Glutamatergic neuron (in vitro differentiated cells): ENCODE measurements at regions not wholly inside any gene's neighbourhood (a gene's known extent, or its start where the extent isn't known, plus 50 kb on each side); places are given as distances from the start of the nearest gene placed in this dataset.

Source experiments
- DNase-seq: peaks from one replicate; pipeline ENCODE4 v3.0.0; 2022
- H3K27ac Mint-ChIP-seq: one replicate; pipeline ENCODE4 v1.8.0; 2020; ENCODE audit warnings: mild to moderate bottlenecking, mixed read lengths, inconsistent platforms; ENCODE audit not compliant: unreplicated experiment
- H3K27me3 Mint-ChIP-seq: one replicate; pipeline ENCODE4 v1.8.0; 2020; ENCODE audit warnings: mild to moderate bottlenecking, moderate library complexity, mixed read lengths, inconsistent platforms; ENCODE audit not compliant: unreplicated experiment
- H3K36me3 Mint-ChIP-seq: one replicate; pipeline ENCODE4 v1.8.0; 2020; ENCODE audit warnings: mild to moderate bottlenecking, mixed read lengths, inconsistent platforms; ENCODE audit not compliant: unreplicated experiment
- H3K4me1 Mint-ChIP-seq: one replicate; pipeline ENCODE4 v1.8.0; 2020; ENCODE audit warnings: mild to moderate bottlenecking, low read depth, mixed read lengths, inconsistent platforms; ENCODE audit not compliant: unreplicated experiment
- H3K4me3 Mint-ChIP-seq: one replicate; pipeline ENCODE4 v1.8.0; 2020; ENCODE audit warnings: mild to moderate bottlenecking, mixed read lengths, inconsistent platforms; ENCODE audit not compliant: unreplicated experiment
- H3K9me3 Mint-ChIP-seq: one replicate; pipeline ENCODE4 v1.8.0; 2020; ENCODE audit warnings: mild to moderate bottlenecking, moderate library complexity, mixed read lengths, inconsistent platforms; ENCODE audit not compliant: unreplicated experiment
- CTCF ChIP-seq: fragments of 200-600 bp; sonication (generic); IDR thresholded peaks from one replicate; pipeline ENCODE4 v1.5.0; 2021; ENCODE audit not compliant: partially characterized antibody, unreplicated experiment

GRCh38 chr5:113974976-113975375 lies 386.9 kb upstream of the KCNN2 start:
- no peak overlapping the region for H3K27ac Mint-ChIP-seq
- no peak for DNase-seq
- H3K27me3 Mint-ChIP-seq: no peaks in the 10 kb centered on the region
- no peak for TF ChIP-seq CTCF
- H3K4me3 Mint-ChIP-seq: no peak overlapping the region
- H3K4me1 Mint-ChIP-seq: no peaks in the 10 kb centered on the region
- H3K9me3 Mint-ChIP-seq: no peaks in the 10 kb centered on the region
- H3K36me3 Mint-ChIP-seq: no peaks in the 10 kb centered on the region

- H3K27ac Mint-ChIP-seq: no peak overlapping the region
- H3K4me1 Mint-ChIP-seq: no peaks in the 10 kb centered on the region
- TF ChIP-seq CTCF: no peak
- no peaks in the 10 kb centered on the region for H3K9me3 Mint-ChIP-seq
- no peaks in the 10 kb centered on the region for H3K36me3 Mint-ChIP-seq
- no peaks in the 10 kb centered on the region for H3K27me3 Mint-ChIP-seq
- no peak for DNase-seq
- no peak overlapping the region for H3K4me3 Mint-ChIP-seq
Measured at GRCh38 chr5:113984928-113985327, 376.9 kb upstream of the KCNN2 start.

GRCh38 chr5:113985505-113985904 lies 376.4 kb upstream of the KCNN2 start:
- H3K27me3 Mint-ChIP-seq: no peaks in the 10 kb centered on the region
- H3K4me3 Mint-ChIP-seq: no peak overlapping the region
- TF ChIP-seq CTCF: no peak
- no peak overlapping the region for H3K27ac Mint-ChIP-seq
- H3K36me3 Mint-ChIP-seq: no peaks in the 10 kb centered on the region
- H3K9me3 Mint-ChIP-seq: no peaks in the 10 kb centered on the region
- no peak for DNase-seq
- no peaks in the 10 kb centered on the region for H3K4me1 Mint-ChIP-seq

- no peaks in the 10 kb centered on the region for H3K4me1 Mint-ChIP-seq
Measured at GRCh38 chr5:113989278-113989912, 372.5 kb upstream of the KCNN2 start.

GRCh38 chr5:113989913-113990305 lies 372.0 kb upstream of the KCNN2 start:
- Mint-ChIP-seq H3K27ac (no peak overlapping the region), H3K9me3 (no peaks in the 10 kb centered on the region)

More at GRCh38 chr5:113989278-113989912, 372.5 kb upstream of the KCNN2 start:
- Mint-ChIP-seq H3K4me3 (no peak overlapping the region), H3K36me3 (no peaks in the 10 kb centered on the region), H3K27ac (no peak overlapping the region), H3K9me3 (no peaks in the 10 kb centered on the region), H3K27me3 (no peaks in the 10 kb centered on the region)
- no peak for DNase-seq
- TF ChIP-seq CTCF: no peak

More at GRCh38 chr5:113989913-113990305, 372.0 kb upstream of the KCNN2 start:
- no peaks in the 10 kb centered on the region for H3K36me3 Mint-ChIP-seq
- no peaks in the 10 kb centered on the region for H3K27me3 Mint-ChIP-seq
- TF ChIP-seq CTCF: no peak
- H3K4me3 Mint-ChIP-seq: no peak overlapping the region
- H3K4me1 Mint-ChIP-seq: no peaks in the 10 kb centered on the region
- no peak for DNase-seq
